HG02885 (cell line): ENCODE measurements at regions not wholly inside any gene's neighbourhood (a gene's known extent, or its start where the extent isn't known, plus 50 kb on each side); places are given as distances from the start of the nearest gene placed in this dataset.

ENCODE experiments used
- ATAC-seq: cut with Tn5 transposase; IDR thresholded peaks from one replicate; pipeline ENCODE4 v1.9.1; 2021; ENCODE audit warnings: mild to moderate bottlenecking; ENCODE audit not compliant: unreplicated experiment, poor library complexity

DNA sequence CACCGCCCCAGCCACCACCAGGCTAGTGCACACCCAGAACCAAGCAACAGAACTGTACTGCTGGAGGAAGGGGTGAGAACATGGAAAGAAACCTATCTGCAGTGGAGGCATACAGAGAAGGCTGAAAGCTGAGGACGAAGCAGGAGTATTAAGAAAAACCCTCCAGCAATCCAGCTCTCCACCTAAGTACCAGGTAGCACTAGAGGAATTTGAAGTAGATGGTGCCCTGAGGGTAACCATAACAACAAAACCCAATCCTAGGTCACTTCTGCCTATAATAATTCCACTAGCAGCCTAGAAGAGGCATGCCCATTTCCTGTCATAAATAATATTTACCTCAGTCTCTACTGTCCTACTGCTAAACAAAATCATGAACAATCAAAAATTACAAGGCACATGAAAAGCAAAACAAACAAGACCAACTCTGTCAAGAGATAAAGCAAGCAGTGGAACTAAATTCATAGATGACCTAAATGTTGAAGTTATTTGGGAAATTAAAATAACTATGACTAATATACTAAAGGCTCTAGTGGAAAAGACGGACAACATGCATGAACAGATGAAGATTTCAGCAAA lies 51.1 kb downstream of the HYCC1 start:
- no peak for ATAC-seq

DNA sequence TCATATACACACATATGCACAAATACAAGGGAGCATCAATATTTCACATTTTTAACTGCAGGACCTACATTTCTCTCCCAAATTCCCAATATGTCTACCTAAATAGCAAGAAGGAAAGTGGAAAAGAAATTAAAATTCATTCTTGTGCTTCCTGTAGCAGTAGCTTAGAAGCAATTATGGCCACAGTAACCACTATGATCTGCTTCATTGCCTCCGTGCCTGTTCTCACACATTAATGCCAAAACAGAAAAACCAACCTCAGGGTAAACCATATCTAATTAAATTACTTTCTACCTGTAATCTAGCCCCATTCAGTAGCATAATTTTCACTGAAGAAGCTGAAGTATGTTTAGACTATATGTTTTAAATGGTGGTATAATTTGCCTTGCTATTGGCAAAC lies 55.2 kb downstream of the HYCC1 start:
- no peak for ATAC-seq

DNA sequence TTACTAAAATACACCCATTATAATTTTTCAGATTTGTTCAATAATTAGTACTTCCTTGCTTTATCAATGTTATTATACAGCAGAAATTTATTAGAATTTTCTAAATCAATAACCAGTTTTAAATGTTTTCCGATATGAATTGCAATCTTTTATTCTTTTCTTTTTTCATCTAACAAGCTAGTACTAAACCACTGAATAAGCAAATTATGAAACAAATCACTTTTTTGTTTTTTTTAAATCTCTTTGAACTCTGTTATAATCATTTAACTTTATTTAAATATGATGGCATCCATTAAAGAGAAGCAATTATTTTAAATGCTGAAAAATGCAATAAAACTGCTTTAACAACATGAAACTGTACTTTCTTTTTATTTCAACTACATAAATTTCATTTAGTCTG lies 59.7 kb downstream of the HYCC1 start:
- ATAC-seq, result no peak

DNA sequence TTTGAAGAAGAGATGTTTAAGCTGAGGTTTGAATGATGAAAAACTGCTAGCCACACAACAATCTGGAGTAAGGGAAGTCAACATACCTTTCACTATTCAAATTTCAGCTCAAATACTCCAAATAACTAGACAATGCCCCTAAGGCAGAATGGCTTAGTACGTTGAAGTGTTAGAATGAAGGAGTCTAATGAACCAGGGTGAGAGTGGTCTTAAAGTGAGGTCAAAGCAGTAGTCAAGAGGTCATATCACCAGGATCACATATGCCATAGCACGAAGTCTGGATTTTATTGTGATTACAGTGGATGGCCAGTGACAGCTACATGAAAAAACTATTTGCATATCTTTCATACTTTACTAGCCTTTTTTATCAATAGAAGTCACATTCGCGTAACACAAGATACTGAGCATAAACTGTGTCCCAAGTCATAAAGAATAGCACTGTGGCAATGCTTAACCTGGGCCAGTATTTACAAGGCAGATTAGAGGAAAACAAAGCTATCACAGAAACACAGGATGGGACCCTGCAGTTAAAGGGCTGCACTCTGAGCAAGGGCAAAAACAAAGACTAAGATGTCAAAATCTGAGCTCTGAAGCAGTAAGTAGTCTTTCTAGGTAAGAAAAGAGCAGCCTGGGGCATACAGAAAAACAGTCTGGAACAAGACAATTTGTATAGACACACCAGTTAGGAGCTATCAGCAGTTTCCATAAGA lies 61.5 kb downstream of the HYCC1 start:
- ATAC-seq, result no peak

DNA sequence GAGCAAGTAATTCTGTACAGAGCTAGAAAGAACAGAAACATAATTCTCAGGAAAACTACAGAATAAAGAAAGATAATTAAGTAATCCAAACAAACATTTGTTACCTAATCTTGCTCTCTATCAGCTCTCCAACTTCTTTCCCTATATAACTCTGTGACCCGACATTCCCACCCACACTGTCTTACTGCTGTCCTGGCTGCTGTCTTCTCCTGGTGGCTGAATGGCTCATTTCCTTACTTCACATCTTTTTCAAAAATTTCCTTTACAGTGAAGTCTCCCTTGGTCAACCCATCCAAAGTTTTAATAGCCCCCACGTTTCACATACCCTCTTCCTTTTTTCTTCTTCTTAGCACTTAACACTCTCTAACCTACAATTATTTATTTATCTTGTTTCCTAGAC lies 64.0 kb downstream of the HYCC1 start:
- no peak for ATAC-seq

DNA sequence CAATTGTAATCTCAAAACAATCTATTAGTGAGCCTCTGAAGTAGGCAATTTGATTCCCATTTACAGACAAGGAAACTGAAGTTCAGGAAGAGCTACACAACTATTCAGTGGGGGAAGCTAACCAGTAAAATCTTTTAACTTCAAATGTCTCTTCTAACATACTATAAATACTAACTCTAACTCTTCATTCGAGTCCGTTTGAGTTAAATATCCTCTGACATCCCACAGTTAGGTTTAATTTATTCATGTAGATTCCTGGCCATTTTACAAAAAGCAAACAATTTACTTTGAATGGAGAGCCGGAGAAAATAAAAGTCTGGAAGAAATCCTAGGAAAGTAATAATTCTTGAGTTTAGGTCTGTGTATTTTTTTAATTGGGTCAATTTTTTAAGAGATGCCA lies 64.7 kb downstream of the HYCC1 start:
- no peak for ATAC-seq

DNA sequence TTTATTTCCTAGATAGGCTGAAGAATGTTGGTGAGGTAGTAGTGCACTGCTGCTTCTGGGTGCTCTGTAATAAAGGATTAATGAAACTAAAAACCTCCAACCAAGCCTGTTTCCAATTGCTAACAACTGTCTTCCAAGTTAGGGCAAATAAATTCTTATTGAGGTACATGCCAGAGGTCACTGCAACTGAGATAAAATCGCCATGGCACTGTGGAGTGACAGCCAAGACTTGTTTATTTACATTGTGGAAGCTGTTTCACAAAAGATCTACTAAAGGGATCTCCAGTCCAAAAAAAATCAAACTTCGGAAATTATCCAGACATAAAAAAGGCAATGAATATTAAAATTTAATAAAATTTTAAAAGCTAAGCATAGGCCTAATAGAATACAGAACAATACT lies 65.2 kb downstream of the HYCC1 start:
- no peak for ATAC-seq

DNA sequence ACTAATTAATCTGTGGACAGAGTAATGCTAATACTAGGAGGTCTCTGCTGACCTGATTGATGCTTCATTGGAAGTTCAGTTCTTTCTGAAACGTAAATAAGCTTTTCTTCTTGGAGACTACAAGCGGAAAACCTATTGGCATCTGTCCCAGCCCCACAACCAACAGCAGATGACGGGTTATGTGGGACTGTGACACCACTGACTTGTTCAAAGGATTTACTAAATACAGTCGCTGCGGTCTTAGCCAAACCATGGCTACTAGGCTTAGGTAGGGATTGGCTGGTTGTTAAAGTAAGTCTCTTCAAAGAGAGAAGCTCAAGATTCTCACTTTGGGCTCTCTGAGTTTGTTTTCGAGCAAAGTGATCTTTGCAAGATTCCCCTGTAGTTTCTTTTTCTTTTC lies 68.3 kb downstream of the HYCC1 start:
- no peak for ATAC-seq

DNA sequence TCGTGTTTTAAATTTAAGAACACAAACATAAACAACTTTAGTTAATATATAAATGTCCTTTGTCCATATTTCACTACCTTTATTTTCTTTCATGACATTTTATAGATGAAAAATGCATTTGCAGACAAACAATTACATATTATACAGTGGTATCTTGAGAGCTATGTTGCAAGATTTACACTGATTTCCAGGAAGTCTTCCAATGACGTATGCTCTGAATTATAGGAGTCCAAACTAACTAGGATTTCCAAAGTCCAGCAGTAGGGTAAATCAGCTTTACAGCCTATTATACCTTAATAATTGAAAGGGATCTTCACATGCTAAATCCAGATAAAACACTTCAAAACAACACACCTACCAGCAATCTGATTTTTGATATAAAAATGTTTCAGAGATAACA lies 69.4 kb downstream of the HYCC1 start:
- no peak for ATAC-seq

DNA sequence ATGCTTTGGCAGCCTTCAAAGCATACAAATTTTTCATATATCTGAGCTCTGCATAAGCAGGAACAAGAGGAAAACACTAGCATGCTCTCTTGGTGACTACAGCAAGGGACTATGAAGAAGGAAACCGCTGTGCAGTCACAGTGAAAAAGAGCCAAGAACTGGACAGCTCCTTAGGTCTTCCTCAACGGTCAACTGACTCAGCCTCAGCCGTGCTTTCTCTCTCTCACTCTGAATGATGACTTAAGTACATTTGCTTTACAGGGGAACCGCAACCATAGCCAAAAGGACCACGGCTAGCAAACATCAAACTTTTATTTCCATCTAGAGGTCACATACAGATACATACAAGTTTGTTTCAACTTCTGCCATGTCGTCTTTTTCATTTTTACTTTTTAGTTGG lies 69.9 kb downstream of the HYCC1 start:
- ATAC-seq, result no peak

DNA sequence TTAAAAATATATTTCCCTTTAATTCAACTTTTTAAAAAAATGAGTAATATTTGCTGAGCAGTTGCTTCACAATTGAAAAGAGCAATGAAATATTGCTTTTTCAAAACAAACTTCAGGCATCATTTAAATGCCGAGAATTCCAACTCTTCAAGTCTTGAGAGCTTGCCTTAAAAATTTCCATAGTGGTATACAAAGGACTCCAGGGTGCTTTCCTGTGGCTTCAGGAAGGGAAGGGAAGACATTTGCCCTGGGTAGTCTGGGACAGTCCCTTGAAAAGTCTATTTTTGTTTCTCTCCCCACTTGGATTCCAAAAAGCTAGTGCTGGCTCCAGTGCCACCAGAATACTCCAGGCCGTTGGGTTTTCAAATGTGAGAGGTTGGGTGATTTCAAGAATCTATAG lies 71.7 kb downstream of the HYCC1 start:
- no peak for ATAC-seq

DNA sequence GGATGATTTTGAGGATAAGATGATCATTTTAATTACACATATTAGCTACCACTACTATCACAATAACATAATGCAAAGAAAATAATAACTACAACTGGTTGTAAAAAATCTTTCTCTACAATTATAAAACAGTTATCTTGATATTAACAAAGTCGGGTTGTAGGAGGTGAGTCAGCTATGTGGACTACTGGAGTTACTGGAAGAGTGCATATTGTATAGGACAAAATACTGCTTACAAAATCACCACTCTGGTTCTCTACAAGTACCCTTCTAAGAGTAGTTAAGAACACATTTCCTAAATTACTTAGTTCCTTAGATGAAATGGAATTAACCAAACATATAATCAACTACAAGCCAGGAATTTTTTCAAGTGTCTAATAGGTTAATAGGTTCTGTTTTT lies 74.1 kb downstream of the HYCC1 start:
- ATAC-seq, result no peak

DNA sequence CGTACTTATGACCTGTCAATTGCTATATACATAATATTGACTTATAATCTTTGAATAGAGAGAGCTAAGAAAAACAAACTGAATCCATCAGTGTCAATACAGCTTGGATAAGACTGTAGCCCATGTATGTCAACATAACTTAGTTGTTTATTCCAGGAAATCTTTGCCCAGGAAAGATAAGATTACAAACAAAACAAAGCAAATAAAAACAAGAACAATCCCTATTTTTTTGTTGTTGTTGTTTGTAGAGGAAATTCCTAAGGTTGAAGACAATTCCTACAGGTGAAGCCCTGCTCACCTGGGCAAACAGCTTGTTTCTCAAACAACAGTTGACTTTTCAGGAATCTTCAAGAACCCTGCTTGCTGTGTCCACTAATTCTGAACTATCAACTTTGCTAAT lies 76.0 kb downstream of the HYCC1 start:
- no peak for ATAC-seq

DNA sequence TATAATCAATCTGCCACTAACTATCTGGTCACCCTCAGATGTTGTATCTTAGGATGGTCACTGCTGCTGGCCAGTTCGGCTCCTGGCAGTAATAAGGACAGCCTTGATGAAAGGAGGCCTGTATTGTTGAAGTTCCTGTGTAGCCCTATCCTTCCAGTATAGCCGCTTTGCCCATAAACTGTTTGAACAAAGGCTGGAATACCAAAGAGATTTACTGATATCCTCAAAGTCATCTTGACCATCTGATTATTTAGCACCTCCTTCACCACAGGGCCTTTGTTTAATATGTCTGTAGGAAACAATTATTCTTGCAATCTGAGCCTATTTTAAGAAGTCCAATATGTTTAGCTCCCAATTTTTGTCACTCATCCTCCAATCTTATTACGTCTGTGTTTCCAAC lies 77.7 kb downstream of the HYCC1 start:
- ATAC-seq, result no peak

DNA sequence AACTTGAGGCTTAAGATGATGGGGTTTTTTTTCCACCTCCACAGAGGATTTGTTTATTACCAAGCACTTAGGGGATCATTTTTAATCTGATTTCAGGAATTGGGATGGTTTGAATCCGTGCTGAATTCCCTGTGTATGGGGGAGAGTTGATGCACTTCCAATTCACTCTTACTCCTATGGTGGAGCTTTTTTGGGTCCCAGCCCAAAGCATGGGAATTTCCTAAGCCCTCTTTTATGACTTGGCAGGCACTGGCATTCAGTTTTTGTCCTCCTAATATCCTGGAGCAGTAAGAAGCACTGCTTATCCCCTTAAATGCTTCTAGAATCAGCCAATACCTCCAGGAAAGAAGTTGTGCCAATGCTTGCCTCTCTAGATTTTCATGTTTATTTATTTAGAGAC lies 78.7 kb downstream of the HYCC1 start:
- no peak for ATAC-seq

DNA sequence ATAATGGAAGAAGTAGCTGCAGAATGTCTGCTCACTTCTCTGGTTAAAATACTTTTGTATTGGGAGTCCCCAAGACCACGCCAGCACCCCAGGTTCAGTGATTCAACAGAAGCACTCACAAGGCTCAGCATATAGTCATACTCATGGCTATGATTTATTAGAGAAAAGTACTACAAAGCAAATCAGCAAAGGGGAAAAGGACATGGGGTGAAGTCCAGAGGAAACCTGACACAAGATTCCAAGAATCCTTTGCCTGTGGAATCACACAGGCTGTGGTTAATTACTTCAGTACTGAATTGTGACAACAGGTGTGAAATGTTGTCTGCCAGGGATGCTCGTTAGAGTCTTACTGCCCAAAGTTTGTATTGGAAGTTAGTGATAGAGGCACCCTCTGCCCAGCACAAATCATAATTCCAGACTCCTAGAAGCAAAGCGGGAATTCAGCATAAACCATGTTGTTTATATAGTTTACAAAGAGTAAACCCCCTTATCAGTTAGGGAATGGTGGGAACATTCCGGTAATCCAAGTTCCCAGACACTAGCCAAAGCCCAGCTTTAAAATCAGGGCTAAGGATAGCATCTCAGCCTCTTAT lies 79.4 kb downstream of the HYCC1 start:
- ATAC-seq, result no peak

DNA sequence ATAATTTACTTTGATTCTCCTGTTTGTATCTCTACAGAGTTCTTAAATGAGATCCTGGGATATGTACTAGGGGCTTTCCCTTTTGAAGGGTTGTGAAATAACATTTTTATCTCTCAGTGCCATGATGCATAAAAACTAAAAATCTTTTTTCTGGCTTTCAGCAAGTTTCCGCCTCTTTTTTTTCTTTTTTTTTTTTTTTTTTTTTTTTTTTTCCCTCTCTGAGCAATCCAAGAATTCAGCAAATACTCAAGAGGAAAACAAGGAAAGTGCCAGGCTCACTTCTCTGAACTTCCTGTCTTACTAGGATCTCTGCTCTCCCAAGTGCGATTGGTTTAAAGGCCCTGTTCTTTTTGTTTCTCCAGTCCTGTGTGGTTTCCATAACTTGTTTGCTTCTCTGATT lies 79.9 kb downstream of the HYCC1 start:
- no peak for ATAC-seq

DNA sequence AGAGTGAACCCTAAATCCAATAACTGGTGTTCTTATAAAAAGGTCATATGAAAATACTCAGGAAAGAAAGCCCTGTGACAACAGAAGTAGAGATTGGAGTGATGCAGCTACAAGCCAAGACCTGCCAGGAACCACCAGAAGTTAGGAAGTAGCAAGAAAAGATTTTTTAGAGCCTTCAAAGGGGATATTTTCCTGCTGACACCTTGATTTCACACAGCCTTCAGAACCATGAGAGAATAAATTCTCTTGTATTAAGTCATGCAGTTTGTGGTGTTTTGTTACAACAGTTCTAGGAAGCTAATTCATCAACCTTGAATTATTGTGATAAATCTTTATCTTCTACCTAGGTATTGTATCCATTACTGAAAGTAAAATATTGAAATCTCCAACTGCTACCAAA lies 81.0 kb downstream of the HYCC1 start:
- ATAC-seq, result no peak

DNA sequence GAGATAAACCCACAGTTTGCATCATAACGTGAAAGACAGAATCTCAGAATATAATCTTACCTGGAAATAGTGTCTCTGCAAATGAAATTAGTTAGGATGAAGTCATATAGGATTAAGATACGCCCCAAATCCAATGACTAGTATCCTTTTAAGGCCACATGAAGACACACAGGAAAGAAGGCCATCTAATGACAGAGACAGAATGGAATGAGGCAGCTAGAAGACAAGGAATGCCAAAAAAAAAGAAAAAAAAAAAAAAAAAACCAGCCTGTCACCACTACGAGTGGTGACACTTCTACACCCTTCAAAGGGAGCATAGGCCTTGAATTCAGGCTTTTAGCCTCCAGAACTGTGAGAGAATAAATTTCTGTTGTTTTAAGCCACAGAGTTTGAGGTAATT lies 82.9 kb downstream of the HYCC1 start:
- no peak for ATAC-seq

DNA sequence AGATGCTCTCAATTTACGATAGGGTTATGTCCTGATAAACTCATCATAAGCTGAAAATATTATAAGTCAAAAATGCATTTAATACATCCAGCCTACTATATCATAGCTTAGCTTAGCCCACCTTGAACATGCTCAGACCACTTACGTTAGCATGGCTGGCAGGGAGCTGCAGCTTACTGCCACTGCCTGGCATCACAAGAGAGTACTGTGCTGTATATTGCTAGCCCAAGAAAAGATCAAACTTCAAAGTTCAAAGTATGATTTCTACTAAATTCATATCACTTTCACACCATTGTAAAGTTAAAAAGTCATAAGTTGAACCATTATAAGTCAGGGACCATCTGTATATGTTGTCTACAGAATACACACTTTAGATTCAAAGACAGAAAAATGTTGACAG lies 91.6 kb downstream of the HYCC1 start:
- no peak for ATAC-seq

DNA sequence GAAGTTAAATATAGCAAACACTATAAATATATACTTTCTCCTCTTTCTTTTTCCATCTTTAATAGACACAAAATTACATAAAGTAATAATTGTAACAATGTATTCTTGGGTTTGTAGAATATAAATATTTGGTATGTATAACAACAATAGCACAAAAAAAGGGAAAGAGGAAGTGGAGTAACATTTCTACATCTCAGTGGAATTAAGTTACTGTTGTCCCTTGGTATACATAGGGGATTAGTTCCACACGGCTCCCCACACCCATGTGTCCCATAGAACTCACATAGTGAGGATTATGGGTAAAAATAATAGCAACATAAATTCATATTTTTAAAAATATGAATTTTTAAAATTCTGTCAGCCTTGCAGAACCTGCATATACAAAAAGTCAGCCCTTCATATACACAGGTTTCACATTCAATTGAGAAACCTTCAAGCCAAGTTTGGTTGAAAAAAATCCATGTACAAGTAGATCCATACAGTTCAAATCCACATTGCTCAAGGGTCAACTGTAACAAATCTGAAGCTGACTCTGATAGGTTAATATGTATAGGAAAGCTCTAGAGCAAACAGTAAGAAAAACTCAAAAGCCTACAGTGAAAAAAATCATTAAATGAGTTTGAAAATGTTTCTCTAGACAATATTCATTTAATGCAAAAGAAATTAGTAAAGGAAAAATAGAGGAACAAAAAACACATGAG lies 92.4 kb downstream of the HYCC1 start:
- ATAC-seq, result no peak

DNA sequence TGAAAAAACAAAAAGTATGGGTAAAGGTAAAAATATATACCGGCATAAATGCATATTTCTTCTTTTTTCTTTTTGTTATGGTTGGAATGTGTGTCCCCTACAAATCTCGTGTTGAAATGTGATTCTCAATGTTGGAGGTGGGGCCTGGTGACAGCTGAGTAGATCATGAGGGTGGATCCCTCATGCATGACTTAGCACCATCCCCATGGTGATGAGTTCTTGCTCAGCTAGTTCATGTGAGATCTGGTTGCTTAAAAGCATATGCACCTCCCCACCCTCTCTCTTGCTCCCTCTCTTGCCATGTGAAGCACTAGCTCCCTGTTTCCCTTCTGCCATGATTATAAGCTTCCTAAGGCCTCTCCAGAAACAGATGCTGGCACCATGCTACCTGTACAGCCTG lies 93.3 kb downstream of the HYCC1 start:
- ATAC-seq, result no peak
